Effector memory CD4-positive, alpha-beta T cell (primary cell): ENCODE measurements at regions not wholly inside any gene's neighbourhood (a gene's known extent, or its start where the extent isn't known, plus 50 kb on each side); places are given as distances from the start of the nearest gene placed in this dataset.

Experiments
- DNase-seq, 3 donors: peaks; one replicate each; pipeline ENCODE4 v3.0.0-alpha.2; 2020
- H3K27ac ChIP-seq: 2 replicates; pipeline ENCODE4 v1.7.0; 2013; ENCODE audit warnings: mild to moderate bottlenecking, low read length, moderate library complexity; ENCODE audit not compliant: insufficient read depth, poor library complexity, severe bottlenecking
- H3K27me3 ChIP-seq: replicated peaks from 2 replicates; pipeline ENCODE4 v1.7.0; 2013; ENCODE audit warnings: mild to moderate bottlenecking, low read length; ENCODE audit not compliant: insufficient read depth, control insufficient read depth, poor library complexity, severe bottlenecking
- H3K36me3 ChIP-seq: 2 replicates; pipeline ENCODE4 v1.7.0; 2013; ENCODE audit warnings: mild to moderate bottlenecking, low read length, moderate library complexity; ENCODE audit not compliant: control insufficient read depth, insufficient read depth
- H3K4me1 ChIP-seq: 2 replicates; pipeline ENCODE4 v1.7.0; 2013; ENCODE audit warnings: low read length, mild to moderate bottlenecking; ENCODE audit not compliant: control insufficient read depth, insufficient read depth, poor library complexity, severe bottlenecking
- H3K4me3 ChIP-seq: 2 replicates; pipeline ENCODE4 v1.7.0; 2013; ENCODE audit warnings: low read length, low read depth, mild to moderate bottlenecking; ENCODE audit not compliant: insufficient read depth, poor library complexity, severe bottlenecking
- H3K9me3 ChIP-seq: 2 replicates; pipeline ENCODE4 v1.7.0; 2013; ENCODE audit warnings: mild to moderate bottlenecking, low read length, moderate library complexity; ENCODE audit not compliant: control insufficient read depth

- H3K27me3 ChIP-seq: no peaks in the 10 kb centered on the region
- H3K27ac ChIP-seq: no peak overlapping the region
- no peak for DNase-seq
- no peaks in the 10 kb centered on the region for H3K9me3 ChIP-seq
- no peaks in the 10 kb centered on the region for H3K4me1 ChIP-seq
- H3K4me3 ChIP-seq: no peak overlapping the region
- no peaks in the 10 kb centered on the region for H3K36me3 ChIP-seq
These were observed 280.8 kb downstream of the CCDC85A start for GRCh38 chr2:56464613-56465012.

DNA sequence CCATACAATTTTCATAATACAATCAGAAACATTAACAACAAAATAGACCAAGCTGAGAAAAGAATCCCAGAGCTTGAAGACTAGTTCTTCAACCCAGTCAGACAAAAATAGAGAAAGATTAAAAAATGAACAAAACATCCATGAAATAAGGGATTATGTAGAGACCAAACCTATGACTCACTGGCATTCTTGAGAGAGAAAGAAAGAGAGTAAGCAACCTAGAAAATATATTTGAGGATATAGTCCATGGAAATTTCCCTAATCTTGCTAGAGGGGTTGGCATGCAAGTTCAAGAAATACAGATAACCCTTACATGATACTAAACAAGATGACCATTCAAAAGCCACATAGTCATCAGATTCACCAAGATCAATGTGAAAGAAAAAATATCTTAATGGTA is 281.7 kb downstream of the CCDC85A start:
- Histone ChIP-seq H3K4me3 (no peak overlapping the region), H3K9me3 (no peaks in the 10 kb centered on the region), H3K4me1 (no peaks in the 10 kb centered on the region), H3K36me3 (no peaks in the 10 kb centered on the region), H3K27me3 (no peaks in the 10 kb centered on the region), H3K27ac (no peak overlapping the region)
- DNase-seq: no peak

DNA sequence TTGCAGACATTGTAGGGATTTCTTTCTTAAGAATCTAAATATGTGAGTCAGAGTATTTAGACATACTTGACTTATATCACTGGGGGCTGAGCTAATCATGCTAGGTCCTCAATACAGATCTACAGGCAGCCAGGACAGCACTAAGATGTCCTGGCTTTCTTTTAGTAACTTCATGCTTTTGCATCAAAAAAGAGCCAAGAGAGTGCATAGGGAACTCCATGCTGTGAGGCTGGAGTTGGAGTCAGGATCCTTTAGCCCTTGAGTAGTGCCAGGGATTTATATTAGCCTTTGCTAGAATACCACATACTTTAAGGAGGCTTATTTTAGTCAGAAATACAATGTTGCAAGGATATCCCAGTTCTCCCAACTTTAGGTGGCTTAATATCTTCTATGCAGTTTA is 289.7 kb downstream of the CCDC85A start:
- Histone ChIP-seq H3K27me3 (no peaks in the 10 kb centered on the region), H3K27ac (no peak overlapping the region), H3K4me1 (no peaks in the 10 kb centered on the region), H3K9me3 (no peaks in the 10 kb centered on the region), H3K36me3 (no peaks in the 10 kb centered on the region), H3K4me3 (no peak overlapping the region)
- DNase-seq: no peak

- Histone ChIP-seq H3K9me3 (no peaks in the 10 kb centered on the region), H3K27me3 (no peaks in the 10 kb centered on the region), H3K36me3 (no peaks in the 10 kb centered on the region), H3K27ac (no peak overlapping the region), H3K4me1 (no peaks in the 10 kb centered on the region), H3K4me3 (no peak overlapping the region)
- no peak for DNase-seq
These were observed 290.8 kb downstream of the CCDC85A start for GRCh38 chr2:56474412-56475158.

- no peak for DNase-seq
- H3K36me3 ChIP-seq: no peaks in the 10 kb centered on the region
- no peak overlapping the region for H3K4me3 ChIP-seq
- no peaks in the 10 kb centered on the region for H3K27me3 ChIP-seq
- H3K27ac ChIP-seq: no peak overlapping the region
- H3K4me1 ChIP-seq: no peaks in the 10 kb centered on the region
- H3K9me3 ChIP-seq: no peaks in the 10 kb centered on the region
These were observed 291.4 kb downstream of the CCDC85A start for GRCh38 chr2:56475191-56475590.

DNA sequence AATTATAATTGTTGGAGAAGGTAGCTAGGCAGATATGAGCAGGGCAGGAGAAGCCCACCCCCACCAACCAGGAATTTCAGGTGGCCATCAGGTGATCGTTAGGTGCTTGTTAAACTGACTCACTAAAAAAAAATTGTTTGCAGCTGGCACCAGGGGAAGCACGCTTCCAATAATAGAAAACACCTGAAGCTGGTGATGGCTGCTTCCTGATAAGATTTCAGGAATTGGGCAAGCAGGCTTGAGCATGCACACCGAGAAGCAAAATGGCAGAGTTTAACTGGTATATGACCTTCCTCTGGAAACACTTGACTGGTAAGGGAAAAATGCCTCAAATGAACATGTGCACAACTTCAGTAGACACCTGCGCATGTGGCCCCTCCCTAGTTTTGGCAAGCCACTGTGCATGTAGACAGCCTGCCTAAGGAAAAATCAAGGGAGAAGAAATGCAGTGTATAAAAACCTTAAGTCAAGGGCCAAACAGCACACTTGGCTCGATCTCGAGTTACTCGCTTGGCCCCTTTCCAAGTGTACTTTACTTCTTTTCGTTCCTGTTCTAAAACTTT is 292.8 kb downstream of the CCDC85A start:
- DNase-seq: no peak
- Histone ChIP-seq H3K4me1 (no peaks in the 10 kb centered on the region), H3K27me3 (no peaks in the 10 kb centered on the region)

GRCh38 chr2:56478027-56478426 is 294.2 kb downstream of the CCDC85A start:
- DNase-seq: no peak
- no peaks in the 10 kb centered on the region for H3K9me3 ChIP-seq
- no peaks in the 10 kb centered on the region for H3K36me3 ChIP-seq
- no peak overlapping the region for H3K27ac ChIP-seq
- H3K27me3 ChIP-seq: no peaks in the 10 kb centered on the region
- no peaks in the 10 kb centered on the region for H3K4me1 ChIP-seq
- H3K4me3 ChIP-seq: no peak overlapping the region

More for the DNA sequence above, 292.8 kb downstream of the CCDC85A start:
- no peak overlapping the region for H3K27ac ChIP-seq
- no peak overlapping the region for H3K4me3 ChIP-seq
- no peaks in the 10 kb centered on the region for H3K9me3 ChIP-seq
- H3K36me3 ChIP-seq: no peaks in the 10 kb centered on the region

DNA sequence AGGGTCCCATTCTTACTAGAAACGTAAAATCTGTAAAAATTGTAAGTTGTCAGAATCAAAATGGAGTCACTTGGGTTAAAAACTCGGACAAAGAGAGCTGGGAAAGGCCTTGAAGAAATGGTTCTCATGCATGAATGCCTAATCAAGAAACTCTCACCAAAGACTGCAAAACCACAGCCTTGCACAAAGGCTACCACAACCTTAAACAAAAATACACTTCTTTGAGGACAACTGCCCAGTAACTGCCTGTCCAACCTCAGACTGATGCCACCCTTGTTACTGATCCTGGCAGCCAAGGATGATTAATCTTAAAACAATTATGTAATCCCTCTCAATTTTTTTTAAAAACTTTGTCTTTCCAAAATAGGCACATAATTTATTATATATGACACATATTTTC is 299.3 kb downstream of the CCDC85A start:
- DNase-seq: no peak
- no peaks in the 10 kb centered on the region for H3K27me3 ChIP-seq
- H3K4me3 ChIP-seq: no peak overlapping the region
- H3K36me3 ChIP-seq: no peaks in the 10 kb centered on the region
- H3K27ac ChIP-seq: no peak overlapping the region
- no peaks in the 10 kb centered on the region for H3K4me1 ChIP-seq
- H3K9me3 ChIP-seq: peaks cover 3% of the 10 kb centered on the region

DNA sequence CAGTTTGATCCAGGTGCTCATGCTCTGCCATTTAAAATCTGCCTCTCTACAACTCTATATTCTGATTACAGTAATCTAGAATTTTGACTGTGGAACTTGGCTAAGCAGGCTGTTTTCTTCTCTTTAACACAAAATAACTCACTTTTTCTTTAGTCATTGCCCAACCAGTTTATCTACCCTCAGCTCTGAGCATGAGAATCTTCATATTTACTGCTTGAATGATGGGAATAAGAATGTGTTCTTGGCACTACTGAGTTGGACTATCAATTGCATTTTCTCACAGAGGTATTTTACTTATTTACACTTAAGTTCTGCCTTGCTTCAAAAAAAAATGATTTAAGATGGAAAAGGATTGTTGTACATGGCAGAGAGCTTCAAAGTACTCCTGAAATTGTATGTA is 301.1 kb downstream of the CCDC85A start:
- DNase-seq: no peak
- Histone ChIP-seq H3K36me3 (no peaks in the 10 kb centered on the region), H3K27ac (no peak overlapping the region), H3K4me1 (no peaks in the 10 kb centered on the region), H3K9me3 (peaks cover 3% of the 10 kb centered on the region), H3K27me3 (no peaks in the 10 kb centered on the region), H3K4me3 (no peak overlapping the region)

- Histone ChIP-seq H3K36me3 (no peaks in the 10 kb centered on the region), H3K4me1 (no peaks in the 10 kb centered on the region), H3K9me3 (no peaks in the 10 kb centered on the region), H3K4me3 (no peak overlapping the region), H3K27me3 (no peaks in the 10 kb centered on the region), H3K27ac (no peak overlapping the region)
- no peak for DNase-seq
These were observed 316.5 kb downstream of the CCDC85A start for GRCh38 chr2:56500317-56500716.
